HG03575 (cell line): ENCODE measurements at regions not wholly inside any gene's neighbourhood (a gene's known extent, or its start where the extent isn't known, plus 50 kb on each side); places are given as distances from the start of the nearest gene placed in this dataset.
"Not testable (repeated sequence)": the region's sequence is repeated elsewhere in the genome, so short reads cannot be mapped to it uniquely, and the experiment has no call there.

Experiments
- ATAC-seq: cut with Tn5 transposase; IDR thresholded peaks from one replicate; pipeline ENCODE4 v1.9.1; 2021; ENCODE audit not compliant: unreplicated experiment, insufficient number of reproducible peaks, low FRiP score; ENCODE audit errors: extremely low read depth

GRCh38 chr4:111269439-111269838 is 646.6 kb upstream of the PITX2 start:
- ATAC-seq = no peak

DNA sequence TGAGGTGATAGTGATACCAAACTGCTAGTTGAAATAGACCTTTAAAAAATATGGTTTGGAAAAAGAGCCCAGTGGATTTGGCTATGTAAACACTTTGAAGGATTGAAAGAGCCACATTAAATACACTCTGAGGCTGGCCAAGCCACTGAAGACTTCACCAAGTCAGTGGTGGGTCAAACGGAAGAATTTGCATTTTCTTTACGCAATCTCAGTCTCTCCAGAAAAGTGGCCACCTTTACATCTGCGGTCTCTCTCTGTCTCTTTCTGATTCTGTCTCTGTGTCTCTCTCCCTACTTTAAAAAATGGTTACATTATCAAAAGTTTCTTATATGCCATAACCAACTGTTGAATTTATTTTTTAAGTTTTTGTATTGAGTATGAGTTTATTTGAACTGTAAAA is 651.2 kb upstream of the PITX2 start:
- no peak for ATAC-seq

DNA sequence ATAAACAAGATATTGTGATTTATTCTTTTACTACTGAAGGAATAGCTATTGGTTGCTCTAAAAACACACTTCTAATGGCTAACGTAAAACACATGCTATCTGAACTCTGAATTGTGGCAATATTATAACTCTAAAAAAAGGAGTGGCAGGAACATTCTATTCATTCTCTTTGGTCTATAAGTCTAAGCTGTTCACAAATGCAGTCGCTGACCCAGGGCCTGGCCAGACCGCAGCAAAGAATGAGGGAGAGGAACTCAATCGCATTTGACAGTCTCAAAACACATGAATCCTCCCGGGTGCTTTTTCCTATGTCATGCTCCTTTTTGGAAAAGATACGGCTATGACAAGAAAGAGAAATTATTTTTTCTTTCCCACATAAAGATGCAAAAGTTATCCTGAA is 651.6 kb upstream of the PITX2 start:
- ATAC-seq = no peak

- ATAC-seq = no peak
Measured at GRCh38 chr4:111281219-111281618, 658.3 kb upstream of the PITX2 start.

DNA sequence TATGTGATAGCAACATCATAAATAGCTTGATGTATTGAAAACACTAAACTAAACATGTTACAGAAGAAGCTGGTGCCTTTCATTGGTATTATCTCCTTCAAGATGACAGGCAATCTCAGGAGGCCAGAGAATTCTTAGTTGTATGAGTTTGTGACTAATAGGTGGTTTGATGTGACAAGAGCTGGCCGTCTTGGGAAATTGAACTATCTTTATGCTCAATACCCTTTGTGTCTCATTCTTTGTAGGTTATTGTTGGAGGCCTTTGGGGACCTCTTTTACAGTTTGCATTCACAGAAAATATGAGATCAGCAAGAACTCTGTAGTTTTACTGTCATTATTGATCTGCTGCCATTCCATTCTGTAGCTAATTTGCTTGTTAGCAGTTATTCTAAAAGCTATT is 659.2 kb upstream of the PITX2 start:
- ATAC-seq = no peak

GRCh38 chr4:111283066-111283677 is 660.3 kb upstream of the PITX2 start:
- no peak for ATAC-seq

DNA sequence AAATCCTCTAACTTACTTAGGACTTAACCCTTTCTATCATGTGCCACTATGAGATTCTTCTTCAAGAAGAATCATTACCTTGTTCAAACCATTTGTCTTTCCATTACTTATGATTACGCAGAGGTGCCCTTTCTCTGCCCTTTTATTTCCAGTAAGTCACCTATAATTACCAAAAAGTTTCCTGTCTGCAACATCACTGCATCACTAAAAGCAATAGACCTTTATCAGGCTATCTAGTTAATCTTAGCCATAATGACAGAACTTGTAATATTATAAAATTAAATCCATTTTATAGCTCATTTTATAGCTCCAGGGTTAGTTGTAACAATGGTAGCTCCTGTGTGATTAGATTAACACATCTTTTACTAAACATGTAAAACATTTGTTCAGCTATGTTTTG is 673.6 kb upstream of the PITX2 start:
- no peak for ATAC-seq

DNA sequence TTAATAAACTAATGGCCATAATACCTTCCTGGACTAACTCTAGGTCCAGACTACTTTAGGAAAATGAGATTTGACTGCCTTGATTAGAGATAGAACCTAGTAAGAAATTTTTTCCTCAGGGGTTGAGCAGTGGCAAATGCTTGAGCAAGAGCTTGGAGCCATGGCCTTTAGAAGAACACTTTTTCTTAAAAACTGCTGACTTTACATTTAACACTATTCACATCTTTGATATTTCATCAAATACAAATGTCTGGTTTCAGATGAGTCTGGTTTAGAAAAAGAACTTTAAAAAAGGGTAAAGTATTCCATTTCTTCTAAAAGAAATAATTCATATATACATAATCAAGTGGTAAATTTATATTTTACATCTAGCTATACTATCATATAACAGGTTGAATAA is 680.9 kb upstream of the PITX2 start:
- no peak for ATAC-seq

GRCh38 chr4:111323496-111323895 is 700.6 kb upstream of the PITX2 start:
- no peak for ATAC-seq

- no peak for ATAC-seq
Measured at GRCh38 chr4:111323916-111324315, 701.0 kb upstream of the PITX2 start.

DNA sequence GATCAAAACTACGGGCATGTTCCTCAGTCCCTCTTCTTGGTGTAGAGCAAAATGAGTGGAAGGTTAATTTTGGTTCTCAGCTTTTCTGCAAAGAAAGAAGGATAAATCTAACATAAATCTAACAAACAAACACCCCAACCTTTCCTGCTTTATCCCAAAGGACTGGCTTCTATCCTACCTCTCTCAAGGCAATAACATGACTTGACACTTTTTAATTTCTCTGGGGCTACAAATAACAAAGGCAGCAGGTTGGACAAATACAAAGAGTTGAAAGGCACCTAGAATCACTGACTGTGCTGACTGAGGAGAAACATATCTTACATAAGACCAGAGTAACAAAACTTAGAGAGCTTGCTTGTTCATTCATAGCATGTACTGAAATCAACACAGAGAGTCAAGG is 703.6 kb upstream of the PITX2 start:
- ATAC-seq = no peak

DNA sequence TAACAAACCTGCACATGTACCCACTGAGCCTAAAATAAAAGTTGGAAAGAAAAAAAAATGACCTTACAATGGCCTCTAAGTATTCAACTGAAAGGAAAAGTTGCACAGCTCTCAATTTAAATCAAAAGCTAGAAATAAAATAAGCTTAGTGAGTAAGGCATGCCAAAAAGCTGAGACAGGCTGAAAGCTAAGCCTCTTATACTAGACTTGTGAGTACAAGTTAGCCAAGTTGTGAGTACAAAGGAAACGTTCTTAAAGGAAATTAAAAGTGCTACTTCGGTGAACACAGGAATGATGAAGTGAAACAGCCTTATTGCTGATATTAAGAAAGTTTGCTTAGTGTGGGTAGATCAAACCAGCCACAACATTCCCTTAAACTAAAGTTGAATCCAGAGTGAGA is 707.9 kb upstream of the PITX2 start:
- ATAC-seq = no peak

GRCh38 chr4:111334361-111334760 is 711.5 kb upstream of the PITX2 start:
- ATAC-seq = no peak

DNA sequence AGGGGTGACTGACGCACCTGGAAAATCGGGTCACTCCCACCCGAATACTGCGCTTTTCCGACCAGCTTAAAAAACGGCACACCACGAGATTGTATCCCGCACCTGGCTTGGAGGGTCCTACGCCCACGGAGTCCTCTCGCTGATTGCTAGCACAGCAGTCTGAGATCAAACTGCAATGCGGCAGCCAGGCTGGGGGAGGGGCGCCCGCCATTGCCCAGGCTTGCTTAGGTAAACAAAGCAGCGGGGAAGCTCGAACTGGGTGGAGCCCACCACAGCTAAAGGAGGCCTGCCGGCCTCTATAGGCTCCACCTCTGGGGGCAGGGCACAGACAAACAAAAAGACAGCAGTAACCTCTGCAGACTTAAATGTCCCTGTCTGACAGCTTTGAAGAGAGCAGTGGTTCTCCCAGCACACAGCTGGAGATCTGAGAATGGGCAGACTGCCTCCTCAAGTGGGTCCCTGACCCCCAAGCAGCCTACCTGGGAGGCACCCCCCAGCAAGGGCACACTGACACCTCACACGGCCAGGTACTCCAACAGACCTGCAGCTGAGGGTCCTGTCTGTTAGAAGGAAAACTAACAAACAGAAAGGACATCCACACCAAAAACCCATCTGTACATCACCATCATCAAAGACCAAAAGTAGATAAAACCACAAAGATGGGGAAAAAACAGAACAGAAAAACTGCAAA is 714.5 kb upstream of the PITX2 start:
- not testable (repeated sequence) for ATAC-seq

- no peak for ATAC-seq
Measured at GRCh38 chr4:111359602-111360001, 736.7 kb upstream of the PITX2 start.

GRCh38 chr4:111360906-111361305 is 738.0 kb upstream of the PITX2 start:
- no peak for ATAC-seq

GRCh38 chr4:111362941-111363361 is 740.1 kb upstream of the PITX2 start:
- no peak for ATAC-seq

DNA sequence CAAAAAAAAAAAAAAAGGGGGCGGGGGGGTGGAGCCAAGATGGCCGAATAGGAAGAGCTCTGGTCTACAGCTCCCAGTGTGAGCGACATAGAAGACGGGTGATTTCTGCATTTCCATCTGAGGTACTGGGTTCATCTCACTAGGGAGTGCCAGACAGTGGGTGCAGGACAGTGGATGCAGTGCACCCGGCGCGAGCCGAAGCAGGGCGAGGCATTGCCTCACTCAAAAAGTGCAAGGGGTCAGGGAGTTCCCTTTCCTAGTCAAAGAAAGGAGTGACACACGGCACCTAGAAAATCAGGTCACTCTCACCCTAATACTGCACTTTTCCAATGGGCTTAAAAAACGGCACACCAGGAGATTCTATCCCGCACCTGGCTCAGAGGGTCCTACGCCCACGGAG is 755.0 kb upstream of the PITX2 start:
- not testable (repeated sequence) for ATAC-seq

DNA sequence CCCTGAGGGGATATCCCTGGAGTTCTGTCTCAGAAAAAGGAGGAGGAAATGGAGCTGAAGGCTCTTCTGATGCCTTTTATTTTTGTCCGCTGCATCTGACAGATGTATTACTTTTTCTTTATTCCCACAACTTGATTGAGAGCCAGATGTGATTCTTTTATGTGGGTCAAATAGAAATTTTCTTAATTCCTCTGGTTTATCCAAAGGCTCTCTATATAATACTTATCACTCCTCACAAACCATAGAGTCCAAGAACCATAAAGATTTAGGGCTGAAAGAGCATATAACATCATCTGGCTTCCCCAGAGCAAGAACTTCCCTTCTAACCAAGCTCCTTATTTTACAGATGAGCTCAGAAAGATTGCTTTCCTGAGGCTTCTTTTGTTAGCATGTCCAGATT is 756.7 kb upstream of the FAM241A start:
- no peak for ATAC-seq

- no peak for ATAC-seq
Measured at GRCh38 chr4:111391829-111392228, 753.4 kb upstream of the FAM241A start.

DNA sequence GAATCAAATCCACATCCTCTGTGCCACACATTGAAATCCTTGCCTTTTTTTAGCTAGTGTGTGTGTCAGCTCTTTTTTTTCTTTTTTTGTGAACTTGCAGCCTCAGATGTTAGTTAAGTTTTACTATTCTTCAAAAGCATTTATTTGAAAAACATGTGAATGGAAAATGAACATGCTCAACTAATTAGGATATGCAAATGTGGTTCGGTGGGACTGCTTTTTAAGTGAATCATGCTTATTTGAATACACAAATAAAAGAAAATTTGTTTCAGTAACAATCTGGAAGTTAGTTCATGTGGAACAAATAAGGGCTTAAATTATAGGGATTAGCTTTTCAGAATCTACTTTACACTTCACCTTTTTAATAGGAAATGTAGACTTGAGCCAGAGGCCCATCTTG is 751.5 kb upstream of the FAM241A start:
- no peak for ATAC-seq
